ENCODE measurements at regions not wholly inside any gene's neighbourhood (a gene's known extent, or its start where the extent isn't known, plus 50 kb on each side); places are given as distances from the start of the nearest gene placed in this dataset.

DNA sequence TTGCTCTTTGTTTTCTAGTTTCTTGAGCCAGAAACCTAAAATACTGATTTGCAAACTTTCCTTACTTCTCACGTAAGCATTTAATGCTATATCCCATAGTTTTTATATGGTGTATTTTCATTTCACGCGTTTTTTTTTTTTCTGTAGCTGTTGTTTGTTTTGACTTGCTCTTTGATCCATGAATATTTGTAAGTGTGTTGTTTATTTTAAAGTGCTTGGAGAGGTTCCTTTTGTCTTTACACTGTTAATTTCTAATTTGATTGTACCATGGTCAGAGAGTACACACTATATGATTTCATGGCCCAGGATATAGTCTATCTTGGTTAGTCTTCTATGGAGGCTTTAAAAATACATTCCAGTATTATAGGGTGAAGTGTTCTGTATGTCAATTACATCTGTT lies 84.8 kb upstream of the RNF217 start:
- no peak overlapping the region for H3K27ac ChIP-seq
- no peak for DNase-seq (ENCODE audit: low read depth, low spot score)

DNA sequence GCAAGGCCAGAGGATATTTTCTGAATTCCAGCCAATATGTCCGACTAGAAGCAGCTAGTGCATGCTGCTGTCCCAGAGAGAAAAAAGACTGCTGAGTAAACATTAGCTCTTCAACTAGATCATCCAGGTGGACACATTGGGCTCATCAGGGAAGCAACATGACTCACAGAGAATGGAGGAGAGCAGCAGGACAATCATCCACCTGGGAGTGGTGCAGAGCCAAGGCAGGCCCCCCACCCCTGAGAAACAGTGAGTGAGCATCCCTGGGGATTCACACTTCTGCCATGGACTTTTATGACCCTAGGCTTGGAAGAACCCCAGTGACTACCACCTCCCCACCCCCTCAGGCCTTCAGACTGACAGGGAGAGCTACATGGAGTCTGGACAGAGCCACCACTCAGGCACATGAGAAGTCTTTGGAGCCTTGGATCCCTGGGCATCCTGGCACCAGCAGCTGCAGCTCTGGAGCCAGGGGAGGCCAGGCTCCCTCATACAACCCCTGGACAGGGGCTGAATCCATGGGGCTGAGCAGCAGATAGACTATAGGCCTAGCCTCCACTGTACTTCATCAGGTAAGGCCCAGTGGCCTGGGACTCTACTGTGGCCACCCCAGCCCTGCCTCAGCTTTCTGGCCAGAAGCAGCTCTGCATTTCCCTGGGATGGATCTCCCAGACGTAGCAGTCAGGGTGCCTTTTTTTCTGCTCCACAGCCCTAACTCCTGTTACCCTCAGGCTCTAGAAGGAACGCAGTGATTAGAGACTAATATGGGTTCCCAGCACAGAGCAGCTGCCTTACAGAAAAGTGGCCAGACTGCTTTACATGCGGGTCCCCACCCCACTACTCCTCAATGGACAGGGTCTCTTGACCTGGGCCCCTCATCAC lies 82.9 kb upstream of the RNF217 start:
- DNase-seq (ENCODE audit: low read depth, low spot score): no peak
- H3K27ac ChIP-seq: no peak overlapping the region

DNA sequence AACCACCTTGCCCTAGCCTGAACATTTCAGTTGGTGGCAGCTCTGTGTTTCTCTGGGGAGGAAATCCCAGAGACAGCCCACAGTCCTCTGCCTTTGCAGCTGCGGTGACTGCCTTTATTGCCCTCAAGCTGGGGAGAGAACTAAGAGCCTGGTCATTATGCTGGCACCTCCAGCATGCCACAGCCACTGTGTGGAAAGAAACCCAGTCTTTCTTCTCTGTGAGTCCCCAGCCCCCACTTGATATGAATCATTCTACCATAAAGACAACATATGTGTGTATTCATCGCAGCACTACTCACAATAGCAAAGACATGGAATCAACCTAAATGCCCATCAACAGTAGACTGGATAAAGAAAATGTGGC lies 82.3 kb upstream of the RNF217 start:
- DNase-seq (ENCODE audit: low read depth, low spot score): no peak

DNA sequence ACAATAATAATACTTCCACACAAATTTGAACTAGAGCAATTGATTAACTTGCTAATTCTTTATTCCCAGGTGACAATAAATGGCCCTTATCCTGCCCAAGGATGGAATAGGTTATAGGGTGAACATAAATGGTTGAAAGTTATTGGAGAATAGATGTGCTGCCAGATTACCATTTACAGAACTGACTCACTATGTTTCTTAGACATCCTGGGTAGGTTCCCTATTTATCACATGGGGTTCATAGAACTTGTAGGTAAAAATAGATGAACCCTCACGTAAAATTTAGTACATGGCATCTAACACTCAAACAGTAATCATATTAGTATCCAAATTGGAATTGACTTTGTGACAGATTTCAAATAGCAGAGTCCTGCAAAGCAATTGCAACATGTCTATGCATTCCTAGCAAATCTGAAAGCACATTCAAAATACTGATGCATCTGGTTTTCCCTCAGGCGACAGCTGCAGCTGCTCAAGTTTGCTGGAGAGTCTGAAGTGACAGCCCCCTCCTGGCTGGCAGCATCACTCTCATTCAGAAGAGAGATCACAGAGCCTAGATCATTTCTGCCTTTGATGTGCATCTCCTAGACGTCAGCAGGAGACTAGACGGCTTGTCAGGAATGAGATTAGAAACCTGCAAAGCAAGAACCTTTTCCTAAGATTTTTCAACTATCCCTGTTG lies 80.2 kb upstream of the RNF217 start:
- no peak for DNase-seq (ENCODE audit: low read depth, low spot score)
- H3K27ac ChIP-seq: peak overlapping the region; percentile 82

More for the DNA sequence above, 82.3 kb upstream of the RNF217 start:
- no peak overlapping the region for H3K27ac ChIP-seq

DNA sequence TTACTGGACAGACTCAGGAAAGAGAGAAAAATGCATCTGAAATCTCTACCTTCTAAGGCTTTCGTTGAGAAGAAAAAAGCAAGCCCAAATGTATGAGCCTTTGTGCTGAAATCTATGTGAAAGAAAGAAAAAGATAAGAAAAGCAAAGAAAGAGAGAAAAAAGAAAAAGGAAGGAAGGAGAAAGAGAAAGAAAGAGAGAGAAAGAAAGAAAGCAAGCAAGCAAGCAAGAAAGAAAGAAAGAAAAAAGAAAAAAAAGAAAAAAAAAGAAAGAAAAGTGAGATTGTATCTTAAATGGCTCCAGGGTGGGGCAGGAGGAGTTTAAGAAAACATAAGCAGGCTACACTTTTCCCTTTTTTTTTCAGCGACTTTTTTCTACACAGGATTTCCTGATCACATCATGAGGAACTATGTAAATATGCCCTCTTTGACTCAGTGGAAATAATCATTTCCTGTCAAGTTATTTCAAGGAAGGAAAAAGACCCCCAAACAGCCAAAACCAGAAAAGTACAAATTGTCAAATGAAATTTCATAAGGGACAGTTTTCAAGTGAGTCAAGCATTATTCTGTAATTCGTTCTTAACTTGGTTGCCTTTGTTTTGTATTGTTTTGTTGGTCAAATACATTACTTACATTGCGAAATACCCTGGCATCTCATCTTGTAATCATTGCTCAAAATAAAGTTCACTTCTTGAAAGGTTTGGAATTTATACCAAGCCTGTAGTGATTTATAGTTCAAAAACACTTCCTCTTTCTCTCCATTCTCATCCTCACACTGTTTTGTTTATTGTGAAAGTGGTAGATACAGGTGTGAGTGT lies 79.5 kb upstream of the RNF217 start:
- peak overlapping the region; percentile 82 for H3K27ac ChIP-seq

DNA sequence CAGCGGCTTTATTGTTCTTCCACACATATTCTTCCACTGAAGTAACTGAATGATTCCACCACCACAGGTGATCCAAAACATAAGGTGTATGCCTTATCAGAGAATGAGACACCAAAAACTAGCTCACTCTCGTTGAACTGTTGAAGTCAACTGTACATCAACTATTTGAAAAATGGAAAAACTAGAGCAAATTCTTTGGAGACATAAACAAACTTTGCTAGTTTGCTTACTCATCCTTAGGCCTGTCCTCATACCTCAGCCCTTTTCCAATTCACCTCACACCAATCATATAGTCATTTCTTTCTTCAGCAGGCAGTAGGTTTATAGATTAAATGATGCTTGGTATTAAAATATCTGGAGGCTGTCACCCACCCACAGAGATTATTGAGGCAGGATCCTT lies 77.1 kb upstream of the RNF217 start:
- H3K27ac ChIP-seq: no peak overlapping the region
- no peak for DNase-seq (ENCODE audit: low read depth, low spot score)

More for the DNA sequence above, 79.5 kb upstream of the RNF217 start:
- no peak for DNase-seq (ENCODE audit: low read depth, low spot score)

DNA sequence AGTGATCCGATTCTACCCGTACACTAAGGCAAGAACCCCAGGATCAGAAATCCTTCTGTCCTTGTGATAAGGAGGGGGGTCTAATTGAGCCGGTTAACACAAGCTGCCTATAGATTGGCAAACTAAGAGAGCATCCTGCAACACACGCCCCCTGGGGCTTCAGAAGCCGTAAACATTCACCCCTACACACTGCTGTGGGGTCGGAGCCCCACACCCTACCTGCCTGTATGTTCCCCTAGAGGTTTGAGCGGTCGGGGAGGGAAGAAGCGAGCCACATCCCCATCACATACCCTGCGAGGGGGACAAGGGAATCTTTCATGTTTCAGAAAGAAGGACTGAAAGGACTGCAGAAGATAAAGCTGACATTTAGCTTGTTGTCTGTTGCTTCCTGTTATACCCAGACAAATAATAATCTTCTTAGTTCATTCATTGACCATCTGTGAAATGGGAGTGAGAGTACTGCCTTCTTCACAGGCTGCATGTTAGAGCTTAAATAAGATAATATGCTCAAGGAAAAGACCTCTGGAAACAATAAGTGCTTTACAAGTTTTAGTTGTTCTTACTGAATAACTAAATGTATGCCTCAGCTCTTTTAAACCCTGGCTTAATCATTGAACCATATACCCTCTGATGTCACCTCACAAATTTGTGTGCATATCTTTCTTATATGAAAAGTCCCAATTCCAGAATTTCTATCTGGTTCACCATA lies 74.2 kb upstream of the RNF217 start:
- no peak for DNase-seq (ENCODE audit: low read depth, low spot score)

DNA sequence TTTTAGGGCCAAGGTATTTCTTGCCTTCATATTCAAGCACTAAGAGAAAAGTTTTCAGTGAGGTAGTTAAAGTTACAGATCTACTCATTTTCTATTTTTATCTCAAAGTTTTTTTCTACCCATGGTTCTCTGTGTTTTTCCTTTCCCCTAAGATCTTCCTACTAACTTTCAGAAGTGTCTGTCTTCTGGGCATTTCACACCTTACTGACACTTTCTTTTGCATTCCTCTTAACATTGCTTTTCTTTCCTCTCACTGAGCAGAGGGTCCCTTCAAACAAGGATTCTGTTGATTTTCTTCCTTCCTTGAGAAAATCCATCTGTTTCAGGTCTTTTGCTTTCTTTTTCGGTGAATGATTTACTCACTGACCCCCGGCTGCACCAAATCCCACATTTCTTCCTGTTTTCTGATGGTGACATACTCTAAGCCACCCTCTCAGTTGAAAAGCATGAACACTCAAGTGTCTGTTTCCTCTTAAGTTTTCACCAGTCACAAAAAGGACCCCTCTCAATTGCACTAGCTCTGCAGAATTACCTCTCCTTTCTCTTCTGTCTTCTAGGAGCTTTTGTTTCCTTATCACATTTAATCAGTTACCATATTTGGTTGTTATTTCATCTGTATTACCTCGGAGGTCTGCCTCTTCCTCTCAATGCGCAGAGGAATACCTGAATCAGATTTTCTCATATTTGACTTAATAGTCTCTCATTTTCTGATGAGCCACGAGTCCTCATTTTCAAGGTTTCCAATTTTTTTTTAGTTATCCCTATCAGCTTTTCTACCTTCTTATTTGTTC lies 73.5 kb upstream of the RNF217 start:
- DNase-seq (ENCODE audit: low read depth, low spot score): no peak
- no peak overlapping the region for H3K27ac ChIP-seq

More for the DNA sequence above, 74.2 kb upstream of the RNF217 start:
- no peak overlapping the region for H3K27ac ChIP-seq

DNA sequence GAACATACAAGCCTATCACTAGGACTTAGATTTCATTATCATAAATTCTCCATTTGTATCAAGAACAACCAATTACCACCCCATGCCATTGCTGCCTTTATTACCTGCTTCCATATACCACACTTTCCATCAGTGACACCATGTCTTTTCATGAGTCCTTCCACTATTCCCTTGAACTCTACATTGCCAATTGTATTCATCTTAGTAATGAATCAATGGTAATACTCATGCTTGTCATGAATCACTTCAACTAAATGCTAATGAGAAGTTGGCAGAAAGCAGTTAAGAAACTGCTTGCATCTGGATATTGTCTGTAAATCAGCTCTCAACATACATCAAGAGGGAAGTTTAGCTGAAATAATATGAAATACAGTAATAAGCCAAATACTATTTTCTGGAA lies 61.2 kb upstream of the RNF217 start:
- H3K27ac ChIP-seq: no peak overlapping the region
- DNase-seq (ENCODE audit: low read depth, low spot score): no peak

DNA sequence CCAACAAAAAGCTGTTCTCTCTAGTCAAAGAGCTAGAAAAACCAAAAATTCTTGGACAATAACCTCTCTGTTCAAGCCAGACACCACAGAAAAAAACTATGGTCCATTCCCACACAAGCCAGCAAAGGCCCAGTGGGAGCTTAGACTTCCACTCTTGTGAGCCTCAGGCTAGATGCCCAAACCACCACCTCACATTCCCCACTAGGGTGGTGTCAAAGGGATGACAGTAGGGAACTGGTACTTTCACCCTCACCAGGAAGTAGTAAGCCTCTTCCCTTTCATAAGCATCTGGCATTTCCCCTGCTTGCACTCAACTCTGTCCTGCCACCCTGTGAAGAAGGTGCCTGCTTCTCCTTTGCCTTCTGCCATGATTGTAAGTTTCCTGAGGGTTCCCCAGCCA lies 58.4 kb upstream of the RNF217 start:
- no peak for DNase-seq (ENCODE audit: low read depth, low spot score)
- no peak overlapping the region for H3K27ac ChIP-seq

DNA sequence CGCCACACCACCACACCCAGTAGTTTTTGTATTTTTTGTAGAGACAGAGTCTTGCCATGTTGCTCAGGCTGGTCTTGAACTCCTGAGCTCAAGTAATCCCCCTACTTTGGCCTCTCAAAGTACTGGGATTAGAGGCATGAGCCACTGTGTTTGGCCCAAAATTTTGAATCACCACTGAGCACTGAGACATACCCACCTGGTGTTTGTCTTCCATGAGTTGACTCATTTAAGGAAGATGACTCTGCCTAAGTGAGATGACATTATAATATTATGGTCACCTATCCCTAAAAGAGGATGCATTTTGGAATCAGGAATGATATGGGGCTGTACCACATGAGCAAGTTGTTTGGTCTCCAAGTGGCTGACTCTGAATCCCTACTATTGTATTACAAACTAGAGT lies 54.6 kb upstream of the RNF217 start:
- no peak for DNase-seq (ENCODE audit: low read depth, low spot score)
- no peak overlapping the region for H3K27ac ChIP-seq

All from epithelial cell of prostate (primary cell).